ENCODE measurements at regions not wholly inside any gene's neighbourhood (a gene's known extent, or its start where the extent isn't known, plus 50 kb on each side); places are given as distances from the start of the nearest gene placed in this dataset.
A peak's percentile ranks its signal among the peaks of the same experiment; 100 is the strongest.
"Not testable (repeated sequence)": the region's sequence is repeated elsewhere in the genome, so short reads cannot be mapped to it uniquely, and the experiment has no call there.

GRCh38 chr7:113217314-113217713, 99.0 kb upstream of the SMIM30 start:
- DNase-seq (ENCODE audit: low read depth), result no peak

DNA sequence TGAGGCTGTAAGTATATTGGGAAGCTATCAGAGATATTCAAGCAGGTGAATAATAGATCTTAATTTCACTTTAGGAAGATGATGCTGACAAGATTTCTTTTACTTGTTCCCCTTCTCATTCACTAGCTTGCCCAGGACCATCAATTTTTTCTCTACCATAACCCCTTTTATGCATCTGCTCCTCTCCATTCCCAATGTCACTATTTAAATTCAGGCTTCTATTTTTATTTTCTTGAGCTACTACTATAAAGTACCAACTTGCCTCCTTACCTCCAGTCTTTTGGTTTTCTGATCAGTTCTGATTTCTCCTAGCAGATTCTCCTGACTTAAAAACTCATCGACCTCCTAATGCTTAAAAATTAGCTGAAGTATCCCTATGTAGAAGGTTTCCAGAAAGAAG, 97.7 kb upstream of the SMIM30 start:
- no peak for DNase-seq (ENCODE audit: low read depth)

- no peak for DNase-seq (ENCODE audit: low read depth)
Measured at GRCh38 chr7:113209449-113210203, 91.3 kb upstream of the SMIM30 start.

- no peak for DNase-seq (ENCODE audit: low read depth)
Measured at GRCh38 chr7:113207931-113208330, 89.6 kb upstream of the SMIM30 start.

DNA sequence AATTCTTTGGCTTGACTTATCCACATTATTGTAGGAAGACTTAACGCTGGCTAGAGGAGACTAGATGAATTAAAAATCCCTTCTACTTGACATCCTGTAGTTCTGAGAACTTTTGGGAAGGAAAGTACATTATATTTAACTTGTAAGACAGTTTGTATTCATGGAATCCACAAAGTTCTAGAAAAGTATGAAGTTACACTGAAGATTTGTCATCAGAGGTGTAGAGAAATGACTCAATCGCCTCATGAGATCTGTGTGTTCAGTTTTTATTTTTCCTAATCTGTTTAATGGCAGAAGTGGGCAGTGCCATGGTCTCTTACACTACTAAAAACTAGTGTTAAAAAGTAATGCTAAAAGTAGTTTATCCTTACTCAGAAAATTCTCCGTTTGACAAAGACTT, 89.1 kb upstream of the SMIM30 start:
- no peak for DNase-seq (ENCODE audit: low read depth)

GRCh38 chr7:113204415-113204814, 86.1 kb upstream of the SMIM30 start:
- no peak for DNase-seq (ENCODE audit: low read depth)

- no peak for DNase-seq (ENCODE audit: low read depth)
Measured at GRCh38 chr7:113202284-113202683, 83.9 kb upstream of the SMIM30 start.

DNA sequence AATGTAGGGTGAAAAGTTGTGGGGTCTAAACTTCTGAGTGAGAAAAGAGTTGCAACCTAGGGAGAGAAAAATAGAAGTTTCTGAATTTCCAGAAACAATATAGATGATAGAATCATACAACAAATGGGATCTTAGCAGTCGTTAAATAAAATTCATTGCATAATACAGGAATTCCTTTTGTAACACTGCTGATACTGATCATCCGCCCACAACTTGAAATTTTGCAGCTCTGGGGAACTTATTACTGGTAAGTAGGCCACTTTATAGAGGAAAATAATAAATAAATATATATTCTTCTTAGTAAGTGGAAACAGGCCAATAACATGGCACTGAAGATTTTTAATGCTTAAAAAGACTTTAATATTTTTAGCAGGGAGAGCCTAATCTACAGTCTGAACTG, 81.9 kb upstream of the SMIM30 start:
- DNase-seq (ENCODE audit: low read depth), result no peak

DNA sequence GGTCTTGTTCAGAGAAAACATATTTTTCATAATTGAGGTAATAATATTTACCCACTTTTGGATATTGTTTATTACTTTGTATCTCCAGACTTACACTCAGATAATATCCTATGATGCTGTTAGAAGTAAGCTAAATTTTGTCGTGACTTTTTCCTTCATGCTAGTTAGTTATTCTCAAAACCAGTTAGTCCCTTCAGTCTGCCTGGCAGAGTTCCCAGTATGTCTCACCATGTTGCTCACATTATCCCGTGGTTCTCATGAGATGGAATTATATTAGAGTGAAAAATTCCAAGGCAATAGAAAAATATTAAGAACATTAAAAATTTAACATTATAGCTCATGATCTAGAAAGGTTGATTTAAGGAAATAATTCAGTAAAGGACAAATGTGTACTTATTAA, 81.5 kb upstream of the SMIM30 start:
- no peak for DNase-seq (ENCODE audit: low read depth)

GRCh38 chr7:113199136-113199535, 80.8 kb upstream of the SMIM30 start:
- no peak for DNase-seq (ENCODE audit: low read depth)

DNA sequence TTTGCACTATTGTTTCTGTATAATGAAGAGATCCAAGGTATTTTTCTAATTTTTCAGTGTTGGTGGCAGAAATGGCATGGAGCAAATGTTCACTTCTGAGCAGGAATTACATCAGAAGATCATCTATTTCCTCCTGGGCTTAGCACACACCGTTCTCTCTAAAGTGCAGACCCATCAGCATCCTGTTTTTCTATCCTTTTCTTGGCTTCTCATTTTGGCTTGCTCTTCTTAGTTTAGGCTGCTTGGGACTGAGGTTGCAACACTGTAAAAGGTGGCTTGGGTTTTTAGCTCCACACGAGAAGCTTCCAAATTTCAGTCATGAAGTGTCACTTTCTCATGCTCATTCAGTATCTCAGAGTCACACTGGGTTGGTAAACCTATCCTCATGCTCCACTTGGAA, 79.9 kb upstream of the SMIM30 start:
- DNase-seq (ENCODE audit: low read depth), result no peak

DNA sequence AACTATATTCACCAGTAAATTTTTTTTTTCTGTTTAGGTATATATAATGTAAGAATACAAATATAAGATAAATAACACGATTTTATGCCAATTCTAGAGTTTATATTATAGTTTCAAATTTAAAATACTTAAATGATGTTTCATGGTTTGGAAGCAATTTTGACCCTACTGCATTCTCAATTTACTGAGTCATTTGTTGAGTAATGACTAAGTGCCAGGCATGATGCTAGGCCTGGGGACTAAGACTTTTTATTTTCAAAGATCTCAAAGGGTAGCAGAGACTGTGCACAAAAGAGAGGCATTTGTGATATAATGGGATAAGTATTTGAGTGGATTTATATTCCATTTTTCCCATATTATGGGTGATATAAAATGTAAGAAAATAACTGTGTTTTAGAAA, 78.9 kb upstream of the SMIM30 start:
- DNase-seq (ENCODE audit: low read depth), result peak; percentile 53

GRCh38 chr7:113188396-113188795, 70.0 kb upstream of the SMIM30 start:
- DNase-seq (ENCODE audit: low read depth), result no peak

- no peak for DNase-seq (ENCODE audit: low read depth)
Measured at GRCh38 chr7:113179313-113179712, 61.0 kb upstream of the SMIM30 start.

- DNase-seq (ENCODE audit: low read depth), result no peak
Measured at GRCh38 chr7:113176836-113177235, 58.5 kb upstream of the SMIM30 start.

- DNase-seq (ENCODE audit: low read depth), result not testable (repeated sequence)
Measured at GRCh38 chr7:113176180-113176579, 57.8 kb upstream of the SMIM30 start.

- no peak for DNase-seq (ENCODE audit: low read depth)
Measured at GRCh38 chr7:113175525-113176104, 57.3 kb upstream of the SMIM30 start.

DNA sequence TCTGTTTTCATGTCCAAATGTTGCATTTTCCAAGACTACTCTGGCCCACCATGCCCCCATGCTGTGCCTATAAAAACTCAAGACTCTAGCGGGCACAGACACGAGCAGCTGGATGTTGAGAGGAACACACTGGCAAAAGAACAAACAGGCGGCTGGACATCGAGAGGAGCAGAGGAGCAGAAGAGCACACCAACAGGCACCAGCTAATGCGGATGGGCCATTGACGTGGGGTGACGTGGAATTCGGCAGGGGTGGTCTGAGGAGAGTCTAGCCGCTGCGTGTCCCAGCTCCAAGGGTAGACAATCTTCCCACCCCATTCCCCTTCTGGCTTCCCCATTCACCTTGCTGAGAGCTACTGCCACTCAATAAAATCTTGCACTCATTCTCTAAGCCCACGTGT, 54.4 kb upstream of the SMIM30 start:
- no peak for DNase-seq (ENCODE audit: low read depth)

DNA sequence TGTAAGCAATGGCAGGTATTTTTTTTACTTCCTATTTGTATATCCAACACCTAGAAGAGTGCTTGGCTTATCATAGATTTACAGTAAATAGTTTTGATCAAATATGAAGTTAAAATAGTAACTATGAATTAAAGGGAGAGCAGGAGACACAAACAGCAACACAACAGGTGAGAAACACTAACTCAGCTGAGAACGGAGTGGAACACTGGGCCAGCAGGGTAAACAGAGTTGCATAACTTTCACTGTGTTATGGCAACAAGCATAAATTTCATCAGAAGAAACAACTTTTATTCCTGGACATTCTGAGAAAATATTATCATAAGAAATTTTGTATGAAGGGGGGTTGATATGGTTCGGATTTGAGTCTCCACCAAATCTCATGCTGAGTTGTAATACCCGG, 52.2 kb upstream of the SMIM30 start:
- no peak for DNase-seq (ENCODE audit: low read depth)

Measured in HS-5 (cell line).